H9 (cell line): ENCODE measurements at regions not wholly inside any gene's neighbourhood (a gene's known extent, or its start where the extent isn't known, plus 50 kb on each side); places are given as distances from the start of the nearest gene placed in this dataset.
A peak's percentile ranks its signal among the peaks of the same experiment; 100 is the strongest.

Experiments used
- DNase-seq: peaks from one replicate; pipeline ENCODE4 v3.0.0-alpha.2; 2017
- H2AFZ ChIP-seq: one replicate; pipeline ENCODE4 v1.6.1; 2013; ENCODE audit warnings: mild to moderate bottlenecking, low read length, control low read depth, moderate library complexity
- H2AK5ac ChIP-seq: 2 replicates; pipeline ENCODE4 v1.6.1; 2013; ENCODE audit warnings: low read length, control low read depth, mixed read lengths; ENCODE audit not compliant: insufficient read length
- H2BK120ac ChIP-seq: one replicate; pipeline ENCODE4 v1.6.1; 2013; ENCODE audit warnings: low read depth, mild to moderate bottlenecking, low read length, control low read depth, inconsistent platforms; ENCODE audit not compliant: poor library complexity, severe bottlenecking
- H2BK12ac ChIP-seq: 2 replicates; pipeline ENCODE4 v1.6.1; 2013; ENCODE audit warnings: low read length, control low read depth, mixed read lengths, low read depth; ENCODE audit not compliant: insufficient read length
- H2BK15ac ChIP-seq: 2 replicates; pipeline ENCODE4 v1.6.1; 2013; ENCODE audit warnings: low read depth, low read length, control low read depth
- H2BK20ac ChIP-seq: one replicate; pipeline ENCODE4 v1.6.1; 2013; ENCODE audit warnings: low read depth, mild to moderate bottlenecking, low read length, control low read depth, inconsistent platforms; ENCODE audit not compliant: poor library complexity, severe bottlenecking
- H2BK5ac ChIP-seq: 2 replicates; pipeline ENCODE4 v1.6.1; 2013; ENCODE audit warnings: low read length, control low read depth, mixed read lengths; ENCODE audit not compliant: insufficient read length
- H3K14ac ChIP-seq: 2 replicates; pipeline ENCODE4 v1.6.1; 2013; ENCODE audit warnings: low read length, control low read depth; ENCODE audit not compliant: insufficient read depth
- H3K18ac ChIP-seq: 2 replicates; pipeline ENCODE4 v1.6.1; 2013; ENCODE audit warnings: low read depth, mild to moderate bottlenecking, mixed read lengths, low read length, control low read depth; ENCODE audit not compliant: insufficient read length
- H3K23ac ChIP-seq: 2 replicates; pipeline ENCODE4 v1.6.1; 2013; ENCODE audit warnings: low read length, control low read depth, mixed read lengths, low read depth; ENCODE audit not compliant: insufficient read length
- H3K23me2 ChIP-seq: 2 replicates; pipeline ENCODE4 v1.6.1; 2013; ENCODE audit warnings: low read depth, mild to moderate bottlenecking, mixed read lengths, low read length, control low read depth; ENCODE audit not compliant: insufficient read length, poor library complexity, severe bottlenecking
- H3K27ac ChIP-seq: 2 replicates; pipeline ENCODE4 v1.5.1; 2013; ENCODE audit warnings: low read length, control low read depth, mixed read lengths, low read depth; ENCODE audit not compliant: insufficient read length
- H3K27me3 ChIP-seq: 2 replicates; pipeline ENCODE4 v1.6.1; 2013; ENCODE audit warnings: low read length, control low read depth, inconsistent platforms; ENCODE audit not compliant: insufficient read depth
- H3K4ac ChIP-seq: 2 replicates; pipeline ENCODE4 v1.6.1; 2013; ENCODE audit warnings: low read depth, mild to moderate bottlenecking, control low read depth, inconsistent platforms, low read length, moderate library complexity
- H3K4me1 ChIP-seq: 2 replicates; pipeline ENCODE4 v1.6.1; 2013; ENCODE audit warnings: low read length, control low read depth, inconsistent platforms; ENCODE audit not compliant: insufficient read depth
- H3K4me2 ChIP-seq: 2 replicates; pipeline ENCODE4 v1.6.1; 2013; ENCODE audit warnings: low read length, control low read depth, mixed read lengths; ENCODE audit not compliant: insufficient read length, insufficient read depth
- H3K56ac ChIP-seq: 2 replicates; pipeline ENCODE4 v1.6.1; 2013; ENCODE audit warnings: low read depth, mild to moderate bottlenecking, mixed read lengths, low read length, control low read depth; ENCODE audit not compliant: insufficient read length
- H3K79me1 ChIP-seq: 2 replicates; pipeline ENCODE4 v1.6.1; 2013; ENCODE audit warnings: low read depth, mild to moderate bottlenecking, moderate library complexity, low read length, control low read depth, inconsistent platforms; ENCODE audit not compliant: insufficient read depth, poor library complexity, severe bottlenecking
- H3K79me2 ChIP-seq: 2 replicates; pipeline ENCODE4 v1.6.1; 2013; ENCODE audit warnings: low read length, control low read depth, inconsistent platforms; ENCODE audit not compliant: insufficient read depth
- H3K9ac ChIP-seq: 2 replicates; pipeline ENCODE4 v1.6.1; 2013; ENCODE audit warnings: low read length, control low read depth, mixed read lengths; ENCODE audit not compliant: insufficient read length; ENCODE audit errors: extremely low read depth
- H3K9me3 ChIP-seq: one replicate; pipeline ENCODE4 v1.6.1; 2013; ENCODE audit warnings: low read depth, low read length, inconsistent platforms; ENCODE audit not compliant: control insufficient read depth
- H3T11ph ChIP-seq: one replicate; pipeline ENCODE4 v1.6.1; 2013; ENCODE audit warnings: mild to moderate bottlenecking, low read length, control low read depth, inconsistent platforms
- H4K20me1 ChIP-seq: one replicate; pipeline ENCODE4 v1.6.1; 2013; ENCODE audit not compliant: control insufficient read depth, insufficient read length, insufficient read depth
- H4K5ac ChIP-seq: 2 replicates; pipeline ENCODE4 v1.6.1; 2013; ENCODE audit warnings: low read depth, mild to moderate bottlenecking, mixed read lengths, low read length, control low read depth; ENCODE audit not compliant: insufficient read length
- H4K8ac ChIP-seq: replicated peaks from 2 replicates; pipeline ENCODE4 v1.6.1; 2013; ENCODE audit warnings: low read length, control low read depth, mixed read lengths, low read depth; ENCODE audit not compliant: insufficient read length
- H4K91ac ChIP-seq: 2 replicates; pipeline ENCODE4 v1.6.1; 2013; ENCODE audit warnings: low read depth, mild to moderate bottlenecking, moderate library complexity, mixed read lengths, low read length, control low read depth; ENCODE audit not compliant: insufficient read length
- H3K27ac Mint-ChIP-seq, 3 experiments: 2 replicates in 2 of 3; 3 replicates in 1 of 3; pipeline ENCODE4 v1.8.0; 2020 to 2021; ENCODE audit warnings: mixed read lengths in 3 of 3, mild to moderate bottlenecking in 1 of 3, moderate library complexity in 1 of 3
- H3K27me3 Mint-ChIP-seq: 2 replicates; pipeline ENCODE4 v1.8.0; 2021; ENCODE audit warnings: low read depth, mild to moderate bottlenecking, moderate library complexity, mixed read lengths
- H3K36me3 Mint-ChIP-seq, 3 experiments: 2 replicates in 2 of 3; 3 replicates in 1 of 3; pipeline ENCODE4 v1.8.0; 2020 to 2021; ENCODE audit warnings: low read depth in 3 of 3, mixed read lengths in 3 of 3; ENCODE audit not compliant: insufficient read depth in 1 of 3
- H3K4me1 Mint-ChIP-seq, 2 experiments: 2 replicates each; pipeline ENCODE4 v1.8.0; 2020; ENCODE audit warnings: mixed read lengths in 2 of 2
- H3K4me3 Mint-ChIP-seq, 2 experiments: 2 replicates in 1 of 2; 3 replicates in 1 of 2; pipeline ENCODE4 v1.8.0; 2020 to 2021; ENCODE audit warnings: mild to moderate bottlenecking in 2 of 2, mixed read lengths in 2 of 2, moderate library complexity in 1 of 2
- H3K9me3 Mint-ChIP-seq, 2 experiments: 2 replicates in 1 of 2; 3 replicates in 1 of 2; pipeline ENCODE4 v1.8.0; 2020; ENCODE audit warnings: mild to moderate bottlenecking in 2 of 2, mixed read lengths in 2 of 2, moderate library complexity in 1 of 2
- CTCF ChIP-seq: fragments of 200-600 bp; sonication (generic); conservative IDR thresholded peaks from 3 replicates; pipeline ENCODE4 v1.8.0; 2021; ENCODE audit warnings: antibody characterized with exemption, mild to moderate bottlenecking
- WGBS: extraction: QIAGEN DNeasy Blood & Tissue Kit; methylation state at CpG from one replicate; pipeline ENCODE4 v1.1.7; 2013; ENCODE audit warnings: missing lambda C conversion rate, low lambda C conversion rate, mixed read lengths; ENCODE audit not compliant: insufficient read length; ENCODE audit errors: extremely low coverage; 5-methylcytosine and 5-hydroxymethylcytosine counted together

GRCh38 chr16:47888734-47889133, 267.1 kb downstream of the ABCC12 start:
- Mint-ChIP-seq H3K36me3 (peaks cover 0 to 8% (median 2%) of the 10 kb centered on the region in 3 experiments; a peak in 4 of 7 replicates), H3K4me3 (no peak overlapping the region), H3K27me3 (no peaks in the 10 kb centered on the region), H3K9me3 (peaks cover 5 to 7% of the 10 kb centered on the region in 2 experiments; a peak in 4 of 5 replicates), H3K4me1 (peaks cover 68 to 71% of the 10 kb centered on the region in 2 experiments), H3K27ac (peak overlapping the region in 1 of 3 experiments; percentile 46; a peak in 1 of 7 replicates)
- no peak for TF ChIP-seq CTCF
- H4K20me1 ChIP-seq: no peaks in the 10 kb centered on the region
- H3K14ac ChIP-seq: no peak overlapping the region
- H2AFZ ChIP-seq: no peak overlapping the region
- H2AK5ac ChIP-seq: no peak overlapping the region
- H4K91ac ChIP-seq: no peak overlapping the region
- H3K4me1 ChIP-seq: peaks cover 9% of the 10 kb centered on the region; the same call in 1 of the 2 replicates
- no peak overlapping the region for H2BK120ac ChIP-seq
- no peak overlapping the region for H3K56ac ChIP-seq
- H3K23me2 ChIP-seq: no peaks in the 10 kb centered on the region
- H2BK12ac ChIP-seq: no peak overlapping the region
- no peak overlapping the region for H3K18ac ChIP-seq
- no peak overlapping the region for H3K4me2 ChIP-seq
- no peak overlapping the region for H3K9ac ChIP-seq
- H3K27ac ChIP-seq: no peak overlapping the region
- no peak overlapping the region for H2BK5ac ChIP-seq
- no peak overlapping the region for H3K23ac ChIP-seq
- H4K5ac ChIP-seq: no peak overlapping the region
- 100% methylated on average over 1 of the region's 6 CpGs for WGBS
- no peak overlapping the region for H3K4ac ChIP-seq
- no peak overlapping the region for H4K8ac ChIP-seq
- H3K9me3 ChIP-seq: no peaks in the 10 kb centered on the region
- no peak overlapping the region for H2BK20ac ChIP-seq
- DNase-seq: no peak
- no peak overlapping the region for H3T11ph ChIP-seq
- no peaks in the 10 kb centered on the region for H3K27me3 ChIP-seq
- no peaks in the 10 kb centered on the region for H3K79me2 ChIP-seq
- no peak overlapping the region for H2BK15ac ChIP-seq
- H3K79me1 ChIP-seq: no peaks in the 10 kb centered on the region
